Neural progenitor cell (in vitro differentiated cells): ENCODE measurements at regions not wholly inside any gene's neighbourhood (a gene's known extent, or its start where the extent isn't known, plus 50 kb on each side); places are given as distances from the start of the nearest gene placed in this dataset.

Source experiments
- DNase-seq: peaks from one replicate; pipeline ENCODE4 v3.0.0-alpha.2; 2016; ENCODE audit warnings: low spot score
- H2AFZ ChIP-seq: fragments of 200-600 bp; sonication (generic); replicated peaks from 2 replicates; pipeline ENCODE4 v1.6.1; 2016; ENCODE audit warnings: antibody characterized with exemption
- H3F3A ChIP-seq: fragments of 200-600 bp; sonication (generic); 2 replicates; pipeline ENCODE4 v1.6.1; 2016; ENCODE audit warnings: antibody characterized with exemption, low read depth
- H3K27ac ChIP-seq: fragments of 200-600 bp; sonication (generic); 2 replicates; pipeline ENCODE4 v1.5.1; 2016; ENCODE audit warnings: mild to moderate bottlenecking
- H3K27me3 ChIP-seq: fragments of 200-600 bp; sonication (generic); 2 replicates; pipeline ENCODE4 v1.6.1; 2016; ENCODE audit warnings: mild to moderate bottlenecking, moderate library complexity
- H3K36me3 ChIP-seq: fragments of 200-600 bp; sonication (generic); 2 replicates; pipeline ENCODE4 v1.5.1; 2016
- H3K4me1 ChIP-seq: fragments of 200-600 bp; sonication (generic); 2 replicates; pipeline ENCODE4 v1.6.1; 2016; ENCODE audit warnings: mixed run types
- H3K4me2 ChIP-seq: fragments of 200-600 bp; sonication (generic); 2 replicates; pipeline ENCODE4 v1.6.1; 2016
- H3K4me3 ChIP-seq: fragments of 200-600 bp; sonication (generic); 2 replicates; pipeline ENCODE4 v1.5.1; 2016
- H3K79me2 ChIP-seq: fragments of 200-600 bp; sonication (generic); 2 replicates; pipeline ENCODE4 v1.6.1; 2016; ENCODE audit warnings: low read depth
- H3K9ac ChIP-seq: fragments of 200-600 bp; sonication (generic); 2 replicates; pipeline ENCODE4 v1.6.1; 2016
- H3K9me3 ChIP-seq: fragments of 200-600 bp; sonication (generic); 2 replicates; pipeline ENCODE4 v1.5.1; 2016; ENCODE audit warnings: low read depth
- H4K20me1 ChIP-seq: fragments of 200-600 bp; sonication (generic); 2 replicates; pipeline ENCODE4 v1.6.1; 2016; ENCODE audit warnings: low read depth
- H3K27ac Mint-ChIP-seq: 3 replicates; pipeline ENCODE4 v1.8.0; 2021; ENCODE audit warnings: mixed read lengths
- H3K27me3 Mint-ChIP-seq: 2 replicates; pipeline ENCODE4 v1.8.0; 2022; ENCODE audit warnings: low read depth, mild to moderate bottlenecking, inconsistent platforms, moderate library complexity, mixed read lengths; ENCODE audit not compliant: insufficient read depth
- H3K36me3 Mint-ChIP-seq: 3 replicates; pipeline ENCODE4 v1.8.0; 2021; ENCODE audit warnings: mixed read lengths
- H3K4me1 Mint-ChIP-seq: 3 replicates; pipeline ENCODE4 v1.8.0; 2021; ENCODE audit warnings: mixed read lengths
- H3K4me3 Mint-ChIP-seq: 3 replicates; pipeline ENCODE4 v1.8.0; 2021; ENCODE audit warnings: mild to moderate bottlenecking, moderate library complexity, mixed read lengths
- H3K9me3 Mint-ChIP-seq: 3 replicates; pipeline ENCODE4 v1.8.0; 2020; ENCODE audit warnings: mixed read lengths
- EZH2 ChIP-seq: fragments of 200-600 bp; sonication (generic); IDR thresholded peaks from 2 replicates; pipeline ENCODE4 v1.6.1; 2017; ENCODE audit warnings: antibody characterized with exemption, mild to moderate bottlenecking, moderate library complexity
- EZH2phosphoT487 ChIP-seq: fragments of 200-600 bp; sonication (generic); IDR thresholded peaks from 2 replicates; pipeline ENCODE4 v1.6.1; 2017; ENCODE audit warnings: antibody characterized with exemption
- TF ChIP-seq, protein P1 (sequence below): fragments of 200-600 bp; sonication (generic); IDR thresholded peaks from 2 replicates; pipeline ENCODE4 v1.5.1; 2017; ENCODE audit warnings: antibody characterized with exemption, mild to moderate bottlenecking

DNA sequence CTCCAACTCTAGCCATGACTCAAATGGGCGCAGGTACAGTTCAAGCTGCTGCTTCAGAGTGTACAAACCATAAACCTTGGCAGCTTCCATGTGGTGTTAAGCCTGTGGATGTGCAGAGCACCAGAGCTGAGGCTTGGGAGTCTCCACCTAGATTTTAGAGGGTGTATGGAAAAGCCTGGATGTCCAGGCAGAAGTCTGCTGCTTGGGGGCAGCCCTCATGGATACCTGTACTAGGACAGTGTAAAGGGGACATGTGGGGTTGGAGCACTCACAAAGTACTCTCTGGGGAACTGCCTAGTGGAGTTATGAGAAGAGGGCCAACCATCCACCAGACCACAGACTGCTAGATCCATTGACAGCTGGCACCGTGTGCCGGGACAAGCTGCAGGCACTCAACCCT is 273.5 kb upstream of the ST8SIA4 start:
- no peaks in the 10 kb centered on the region for H3K36me3 Mint-ChIP-seq
- H3K9me3 Mint-ChIP-seq: peaks cover 13% of the 10 kb centered on the region
- DNase-seq: no peak
- no peak overlapping the region for H3K4me3 Mint-ChIP-seq
- Histone ChIP-seq H3K27ac (no peak overlapping the region), H3F3A (no peaks in the 10 kb centered on the region), H3K79me2 (no peaks in the 10 kb centered on the region), H3K27me3 (no peaks in the 10 kb centered on the region), H3K4me2 (no peak overlapping the region), H4K20me1 (no peaks in the 10 kb centered on the region), H3K9ac (no peak overlapping the region), H3K9me3 (no peaks in the 10 kb centered on the region), H3K36me3 (no peaks in the 10 kb centered on the region), H2AFZ (no peak overlapping the region), H3K4me1 (no peaks in the 10 kb centered on the region), H3K4me3 (no peak overlapping the region)
- H3K27ac Mint-ChIP-seq: no peak overlapping the region
- no peaks in the 10 kb centered on the region for H3K27me3 Mint-ChIP-seq
- TF ChIP-seq, protein P1, sequence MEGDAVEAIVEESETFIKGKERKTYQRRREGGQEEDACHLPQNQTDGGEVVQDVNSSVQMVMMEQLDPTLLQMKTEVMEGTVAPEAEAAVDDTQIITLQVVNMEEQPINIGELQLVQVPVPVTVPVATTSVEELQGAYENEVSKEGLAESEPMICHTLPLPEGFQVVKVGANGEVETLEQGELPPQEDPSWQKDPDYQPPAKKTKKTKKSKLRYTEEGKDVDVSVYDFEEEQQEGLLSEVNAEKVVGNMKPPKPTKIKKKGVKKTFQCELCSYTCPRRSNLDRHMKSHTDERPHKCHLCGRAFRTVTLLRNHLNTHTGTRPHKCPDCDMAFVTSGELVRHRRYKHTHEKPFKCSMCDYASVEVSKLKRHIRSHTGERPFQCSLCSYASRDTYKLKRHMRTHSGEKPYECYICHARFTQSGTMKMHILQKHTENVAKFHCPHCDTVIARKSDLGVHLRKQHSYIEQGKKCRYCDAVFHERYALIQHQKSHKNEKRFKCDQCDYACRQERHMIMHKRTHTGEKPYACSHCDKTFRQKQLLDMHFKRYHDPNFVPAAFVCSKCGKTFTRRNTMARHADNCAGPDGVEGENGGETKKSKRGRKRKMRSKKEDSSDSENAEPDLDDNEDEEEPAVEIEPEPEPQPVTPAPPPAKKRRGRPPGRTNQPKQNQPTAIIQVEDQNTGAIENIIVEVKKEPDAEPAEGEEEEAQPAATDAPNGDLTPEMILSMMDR: no peak
- TF ChIP-seq EZH2phosphoT487 (no peak), EZH2 (no peak)
- H3K4me1 Mint-ChIP-seq: no peaks in the 10 kb centered on the region

GRCh38 chr5:101174981-101175380 is 271.9 kb upstream of the ST8SIA4 start:
- no peak for DNase-seq
- H3F3A ChIP-seq: no peaks in the 10 kb centered on the region
- Mint-ChIP-seq H3K27ac (no peak overlapping the region), H3K4me1 (no peaks in the 10 kb centered on the region), H3K27me3 (no peaks in the 10 kb centered on the region), H3K4me3 (no peak overlapping the region), H3K9me3 (peaks cover 13% of the 10 kb centered on the region), H3K36me3 (no peaks in the 10 kb centered on the region)
- no peak overlapping the region for H2AFZ ChIP-seq
- no peak overlapping the region for H3K27ac ChIP-seq
- no peak overlapping the region for H3K4me3 ChIP-seq
- no peaks in the 10 kb centered on the region for H3K27me3 ChIP-seq
- H3K79me2 ChIP-seq: no peaks in the 10 kb centered on the region
- TF ChIP-seq EZH2phosphoT487 (no peak), EZH2 (no peak)
- TF ChIP-seq, protein P1: no peak
- no peaks in the 10 kb centered on the region for H3K4me1 ChIP-seq
- H3K36me3 ChIP-seq: no peaks in the 10 kb centered on the region
- H3K4me2 ChIP-seq: no peak overlapping the region
- no peaks in the 10 kb centered on the region for H3K9me3 ChIP-seq
- H4K20me1 ChIP-seq: no peaks in the 10 kb centered on the region
- no peak overlapping the region for H3K9ac ChIP-seq

DNA sequence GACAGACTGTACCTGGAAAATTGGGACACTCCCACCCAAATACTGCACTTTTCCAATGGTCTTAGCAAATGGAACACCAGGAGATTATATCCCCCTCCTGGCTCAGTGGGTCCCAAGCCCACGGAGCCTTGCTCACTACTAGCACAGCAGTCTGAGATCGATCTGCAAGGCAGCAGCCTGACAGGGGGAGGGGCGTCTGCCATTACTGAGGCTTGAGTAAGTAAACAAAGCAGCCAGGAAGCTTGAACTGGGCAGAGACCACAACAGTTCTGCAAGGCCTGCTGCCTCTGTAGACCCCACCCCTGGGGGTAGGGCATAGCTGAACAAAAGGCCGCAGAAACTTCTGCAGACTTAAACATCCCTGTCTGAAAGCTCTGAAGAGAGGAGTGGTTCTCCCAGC is 260.0 kb upstream of the ST8SIA4 start:
- Histone ChIP-seq H3K36me3 (no peaks in the 10 kb centered on the region), H3K9ac (no peak overlapping the region), H2AFZ (peak overlapping the region; percentile 90), H3K4me1 (no peaks in the 10 kb centered on the region), H3K4me3 (no peak overlapping the region), H3K79me2 (no peaks in the 10 kb centered on the region), H3K4me2 (no peak overlapping the region), H3F3A (no peaks in the 10 kb centered on the region), H3K27ac (no peak overlapping the region), H3K27me3 (no peaks in the 10 kb centered on the region), H4K20me1 (no peaks in the 10 kb centered on the region), H3K9me3 (no peaks in the 10 kb centered on the region)
- Mint-ChIP-seq H3K4me3 (no peak overlapping the region), H3K9me3 (peaks cover 2% of the 10 kb centered on the region), H3K4me1 (no peaks in the 10 kb centered on the region), H3K27ac (no peak overlapping the region), H3K36me3 (no peaks in the 10 kb centered on the region), H3K27me3 (peaks cover 3% of the 10 kb centered on the region)
- TF ChIP-seq, protein P1: no peak
- no peak for TF ChIP-seq EZH2
- peak; percentile 3 for DNase-seq

GRCh38 chr5:101160002-101160401 is 256.9 kb upstream of the ST8SIA4 start:
- H3K36me3 Mint-ChIP-seq: no peaks in the 10 kb centered on the region
- H3K4me1 ChIP-seq: no peaks in the 10 kb centered on the region

More at GRCh38 chr5:101160002-101160401, 256.9 kb upstream of the ST8SIA4 start:
- no peaks in the 10 kb centered on the region for H3K4me1 Mint-ChIP-seq
- no peaks in the 10 kb centered on the region for H3K9me3 ChIP-seq
- peaks cover 7% of the 10 kb centered on the region for H3K9me3 Mint-ChIP-seq
- no peaks in the 10 kb centered on the region for H3K27me3 ChIP-seq
- no peak overlapping the region for H3K27ac ChIP-seq
- DNase-seq: no peak
- no peak overlapping the region for H3K4me2 ChIP-seq
- H3K36me3 ChIP-seq: no peaks in the 10 kb centered on the region
- H2AFZ ChIP-seq: no peak overlapping the region
- no peak overlapping the region for H3K4me3 Mint-ChIP-seq
- peaks cover 2% of the 10 kb centered on the region for H3K27me3 Mint-ChIP-seq
- no peaks in the 10 kb centered on the region for H3K79me2 ChIP-seq
- H3K4me3 ChIP-seq: no peak overlapping the region
- H3K27ac Mint-ChIP-seq: no peak overlapping the region
- no peaks in the 10 kb centered on the region for H3F3A ChIP-seq
- TF ChIP-seq, protein P1: no peak
- TF ChIP-seq EZH2 (no peak), EZH2phosphoT487 (no peak)
- no peaks in the 10 kb centered on the region for H4K20me1 ChIP-seq
- no peak overlapping the region for H3K9ac ChIP-seq
